GF-D8 (cell line): ENCODE measurements at regions not wholly inside any gene's neighbourhood (a gene's known extent, or its start where the extent isn't known, plus 50 kb on each side); places are given as distances from the start of the nearest gene placed in this dataset.

Experiments used
- DNase-seq: peaks from one replicate; lab custom pipeline; 2025; lab: John Stamatoyannopoulos, UW

DNA sequence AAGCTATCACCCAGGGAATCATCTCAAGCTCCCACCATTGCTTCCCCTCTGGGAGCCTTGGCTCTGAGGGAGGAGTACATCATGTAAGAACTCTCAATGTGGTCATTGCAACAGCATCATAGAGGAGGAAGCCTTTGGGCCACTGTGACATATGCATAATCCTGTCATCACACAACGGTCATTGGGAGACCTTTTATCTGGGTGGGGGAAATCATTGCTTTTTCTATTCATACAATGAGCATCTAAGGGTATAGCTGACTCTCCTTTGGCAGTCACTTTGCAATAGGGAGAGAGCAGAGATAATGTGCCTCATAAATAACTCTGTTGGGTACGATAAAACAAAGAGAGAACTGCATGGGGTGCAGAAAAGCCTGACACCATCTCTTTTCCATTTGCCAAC lies 155.2 kb upstream of the KCNIP4 start:
- DNase-seq: no peak

GRCh38 chr4:22099896-22100295 lies 151.3 kb upstream of the KCNIP4 start:
- no peak for DNase-seq

DNA sequence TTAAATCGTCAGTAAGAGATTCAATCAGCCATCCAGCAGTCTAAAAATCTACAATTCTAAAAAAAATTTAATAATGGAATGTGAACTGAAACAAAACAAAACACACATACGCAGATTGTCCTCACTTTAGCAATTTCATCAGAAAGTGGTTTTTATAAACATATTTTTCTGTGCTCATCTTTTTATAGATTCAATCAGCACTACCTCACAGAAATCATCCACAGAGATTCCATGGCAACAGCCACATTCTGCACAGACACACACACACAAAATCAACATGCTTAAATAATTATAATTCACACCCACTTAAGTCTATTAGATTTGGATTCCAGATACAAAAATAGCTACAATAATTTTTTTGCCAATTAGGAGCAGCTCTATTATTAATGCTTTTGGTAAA lies 149.0 kb upstream of the KCNIP4 start:
- DNase-seq: no peak

DNA sequence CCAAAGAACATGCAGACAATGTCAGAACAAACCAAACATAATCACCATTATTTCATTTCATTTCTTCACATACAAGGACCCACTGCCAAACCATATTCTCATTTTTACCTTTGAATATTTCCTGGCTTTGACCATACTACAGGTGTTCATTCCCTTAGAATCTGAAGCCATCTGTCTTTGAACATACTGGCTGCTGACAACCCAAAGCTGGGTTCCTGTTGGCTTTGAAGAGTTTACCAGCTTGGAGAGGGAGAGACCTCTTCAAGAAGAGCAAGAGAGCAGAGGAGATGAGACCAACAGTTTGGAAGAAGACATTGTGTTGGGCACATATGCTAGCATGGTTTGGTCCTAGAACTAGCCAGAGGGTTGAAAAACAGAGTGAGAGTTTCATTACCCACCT lies 145.6 kb upstream of the KCNIP4 start:
- DNase-seq: no peak

GRCh38 chr4:22093126-22093525 lies 144.6 kb upstream of the KCNIP4 start:
- DNase-seq: no peak

DNA sequence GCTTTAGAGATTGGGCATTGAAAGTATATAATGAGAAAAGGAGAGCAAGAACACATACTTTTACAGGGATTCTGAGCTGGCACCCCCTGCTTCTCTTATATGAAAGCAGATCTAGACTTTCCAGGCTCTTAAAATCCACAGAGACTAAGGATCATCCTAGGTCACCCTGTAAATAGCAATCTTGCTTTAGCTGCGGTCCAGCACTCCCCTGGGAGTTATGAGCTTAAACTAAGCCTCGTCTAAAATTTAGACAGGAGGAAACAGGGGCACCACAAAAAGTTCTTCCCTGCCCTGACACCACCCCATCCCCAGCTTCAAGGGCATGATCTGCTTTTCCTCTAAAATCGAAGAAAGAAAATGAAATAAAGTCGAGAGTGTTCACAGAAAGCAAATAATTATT lies 143.3 kb upstream of the KCNIP4 start:
- no peak for DNase-seq

- DNase-seq: no peak
Observed at GRCh38 chr4:22091352-22091717, 142.8 kb upstream of the KCNIP4 start.

- no peak for DNase-seq
Observed at GRCh38 chr4:22090661-22091351, 142.2 kb upstream of the KCNIP4 start.

GRCh38 chr4:22077571-22077970 lies 129.0 kb upstream of the KCNIP4 start:
- DNase-seq: no peak

- no peak for DNase-seq
Observed at GRCh38 chr4:22072726-22073125, 124.2 kb upstream of the KCNIP4 start.

GRCh38 chr4:22072240-22072639 lies 123.7 kb upstream of the KCNIP4 start:
- DNase-seq: no peak

GRCh38 chr4:22071749-22072148 lies 123.2 kb upstream of the KCNIP4 start:
- no peak for DNase-seq

- DNase-seq: no peak
Observed at GRCh38 chr4:22070256-22070655, 121.7 kb upstream of the KCNIP4 start.

DNA sequence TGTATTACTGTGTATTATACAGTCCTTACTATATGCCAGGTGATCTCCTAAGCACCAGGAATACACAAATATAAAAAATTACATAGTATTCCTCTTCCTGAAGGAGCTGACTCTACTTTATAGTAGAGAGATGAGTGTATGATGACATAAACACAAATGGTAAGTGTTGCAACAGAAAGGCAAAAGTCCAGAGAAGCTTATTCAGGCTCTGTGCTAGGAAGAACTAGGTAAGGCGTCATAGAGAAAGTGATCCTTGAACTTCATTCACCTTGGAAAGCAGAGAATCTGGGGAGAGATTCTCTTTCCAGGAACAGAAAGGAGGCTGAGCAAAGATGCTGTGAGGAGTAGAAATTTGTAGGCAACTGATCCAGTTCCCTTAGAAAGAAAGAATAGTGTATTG lies 115.0 kb upstream of the KCNIP4 start:
- DNase-seq: no peak

GRCh38 chr4:22062676-22063075 lies 114.1 kb upstream of the KCNIP4 start:
- DNase-seq: no peak

GRCh38 chr4:22055954-22056353 lies 107.4 kb upstream of the KCNIP4 start:
- no peak for DNase-seq

GRCh38 chr4:22052076-22052475 lies 103.5 kb upstream of the KCNIP4 start:
- no peak for DNase-seq

- DNase-seq: no peak
Observed at GRCh38 chr4:22048323-22048722, 99.8 kb upstream of the KCNIP4 start.

DNA sequence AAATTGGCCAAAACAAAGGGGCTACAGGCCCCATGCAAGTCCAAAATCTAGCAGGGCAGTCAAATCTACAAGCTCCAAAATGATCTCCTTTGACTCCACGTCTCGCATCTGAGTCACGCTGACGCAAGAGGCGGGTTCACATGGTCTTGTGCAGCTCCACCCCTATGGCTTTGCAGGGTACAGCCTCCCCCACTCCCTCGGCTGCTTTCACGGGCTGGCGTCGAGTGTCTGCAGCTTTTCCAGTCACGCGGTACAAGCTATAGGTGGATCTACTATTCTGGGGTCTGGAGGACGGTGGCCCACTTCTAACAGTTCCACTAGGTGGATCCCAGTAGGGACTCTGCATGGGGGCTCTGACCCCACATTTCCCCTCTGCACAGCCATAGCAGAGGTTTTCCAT lies 99.2 kb upstream of the KCNIP4 start:
- no peak for DNase-seq

- no peak for DNase-seq
Observed at GRCh38 chr4:22045051-22045630, 96.6 kb upstream of the KCNIP4 start.

DNA sequence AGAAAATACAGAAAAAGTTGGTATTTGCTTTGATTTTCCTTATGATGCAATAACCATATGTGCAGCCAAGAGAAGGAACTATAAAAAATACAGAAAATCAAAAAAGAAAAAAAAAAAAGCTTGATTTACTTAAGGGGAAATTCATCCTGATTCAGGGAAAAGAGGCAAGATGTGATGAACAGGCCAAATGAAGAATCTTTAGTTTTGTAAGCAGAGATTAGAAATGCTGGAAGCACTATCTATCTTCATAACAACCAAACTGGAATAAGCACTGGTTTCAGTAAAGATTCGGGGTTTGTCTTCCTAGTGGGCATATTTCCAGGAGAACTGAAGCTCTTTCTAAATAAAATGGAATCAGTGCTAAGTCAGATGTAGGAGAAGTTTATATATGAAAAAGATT lies 82.9 kb upstream of the KCNIP4 start:
- no peak for DNase-seq

GRCh38 chr4:22030881-22031280 lies 82.3 kb upstream of the KCNIP4 start:
- no peak for DNase-seq

- DNase-seq: no peak
Observed at GRCh38 chr4:22030307-22030706, 81.7 kb upstream of the KCNIP4 start.

GRCh38 chr4:22029803-22030202 lies 81.2 kb upstream of the KCNIP4 start:
- DNase-seq: no peak
